ENCODE measurements at regions not wholly inside any gene's neighbourhood (a gene's known extent, or its start where the extent isn't known, plus 50 kb on each side); places are given as distances from the start of the nearest gene placed in this dataset.

- H3K4me3 ChIP-seq (ENCODE audit: low read length): no peak overlapping the region
- ATAC-seq (ENCODE audit: poor library complexity): no peak
- intact Hi-C loops (cut with DNase I, micrococcal nuclease): no loop called here
- peaks cover 30 to 48% of the 10 kb centered on the region in 2 experiments for H3K27me3 ChIP-seq (ENCODE audit: control insufficient read depth in 1 of 2, insufficient read depth in 2 of 2, low read length in 2 of 2)
- TF ChIP-seq, protein P1, sequence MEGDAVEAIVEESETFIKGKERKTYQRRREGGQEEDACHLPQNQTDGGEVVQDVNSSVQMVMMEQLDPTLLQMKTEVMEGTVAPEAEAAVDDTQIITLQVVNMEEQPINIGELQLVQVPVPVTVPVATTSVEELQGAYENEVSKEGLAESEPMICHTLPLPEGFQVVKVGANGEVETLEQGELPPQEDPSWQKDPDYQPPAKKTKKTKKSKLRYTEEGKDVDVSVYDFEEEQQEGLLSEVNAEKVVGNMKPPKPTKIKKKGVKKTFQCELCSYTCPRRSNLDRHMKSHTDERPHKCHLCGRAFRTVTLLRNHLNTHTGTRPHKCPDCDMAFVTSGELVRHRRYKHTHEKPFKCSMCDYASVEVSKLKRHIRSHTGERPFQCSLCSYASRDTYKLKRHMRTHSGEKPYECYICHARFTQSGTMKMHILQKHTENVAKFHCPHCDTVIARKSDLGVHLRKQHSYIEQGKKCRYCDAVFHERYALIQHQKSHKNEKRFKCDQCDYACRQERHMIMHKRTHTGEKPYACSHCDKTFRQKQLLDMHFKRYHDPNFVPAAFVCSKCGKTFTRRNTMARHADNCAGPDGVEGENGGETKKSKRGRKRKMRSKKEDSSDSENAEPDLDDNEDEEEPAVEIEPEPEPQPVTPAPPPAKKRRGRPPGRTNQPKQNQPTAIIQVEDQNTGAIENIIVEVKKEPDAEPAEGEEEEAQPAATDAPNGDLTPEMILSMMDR (IDR thresholded peaks at IDR 0.05): no peak
- no peaks in the 10 kb centered on the region for H3K4me1 Mint-ChIP-seq (ENCODE audit: low read depth)
- no peaks in the 10 kb centered on the region for H3K36me3 Mint-ChIP-seq (ENCODE audit: low read depth)
- H3K4me1 ChIP-seq (ENCODE audit: insufficient read depth, low read length): no peaks in the 10 kb centered on the region
- POLR2A ChIA-PET: no interaction called here
- no peak overlapping the region for H3K27ac Mint-ChIP-seq
- H3K36me3 ChIP-seq (ENCODE audit: insufficient read depth, low read length): no peaks in the 10 kb centered on the region
- H3K27me3 Mint-ChIP-seq: peaks cover 53% of the 10 kb centered on the region
- H3K27ac ChIP-seq (ENCODE audit: low read depth in 1 of 2, low read length in 2 of 2): no peak overlapping the region
- CTCF ChIA-PET: no interaction called here
- H3K4me3 Mint-ChIP-seq: no peak overlapping the region
- no peak for DNase-seq
- H3K9me3 ChIP-seq (ENCODE audit: control insufficient read depth in 1 of 2, insufficient read depth in 1 of 2, low read length in 2 of 2): peaks cover 0 to 23% of the 10 kb centered on the region in 2 experiments
- peaks cover 2% of the 10 kb centered on the region for H3K9me3 Mint-ChIP-seq
Measured at GRCh38 chr4:41359836-41360213, 103.1 kb downstream of the UCHL1 start.

DNA sequence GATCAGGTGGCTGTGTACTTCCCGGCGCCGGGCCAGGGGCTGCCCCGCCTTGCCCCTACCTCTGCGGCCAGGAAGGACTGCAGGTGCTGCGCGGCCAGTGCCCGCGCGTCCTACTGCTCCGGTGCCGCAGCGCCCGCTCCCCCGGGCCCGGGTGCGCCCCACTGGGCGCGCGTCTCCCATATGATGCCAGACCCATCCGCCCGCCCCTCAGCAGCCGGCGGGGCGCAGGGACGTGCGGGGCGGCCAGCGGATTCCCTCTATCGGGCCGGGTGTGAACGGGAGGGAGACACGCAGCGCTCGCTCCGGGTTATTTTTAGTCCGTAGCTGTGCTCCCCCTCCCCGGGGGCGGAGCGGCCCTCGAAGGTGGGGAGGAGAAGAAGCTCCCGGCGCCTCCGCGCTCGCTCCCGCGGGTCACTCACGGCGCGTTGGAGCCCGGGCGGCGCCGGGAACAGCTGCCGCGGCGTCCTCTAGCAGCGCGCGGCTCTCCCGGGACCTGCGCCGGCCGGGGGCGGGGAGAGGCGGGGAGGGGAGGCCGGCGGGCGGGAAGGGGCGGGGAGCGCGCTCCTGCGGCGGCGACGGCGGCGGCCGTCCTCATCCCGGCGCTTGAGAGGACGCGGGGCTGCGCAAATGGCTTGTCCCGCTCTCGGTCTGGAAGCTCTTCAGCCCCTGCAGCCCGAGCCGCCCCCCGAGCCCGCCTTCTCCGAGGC, 103.6 kb downstream of the UCHL1 start:
- intact Hi-C loops (cut with DNase I, micrococcal nuclease): no loop called here
- no peak overlapping the region for H3K27ac Mint-ChIP-seq
- TF ChIP-seq, protein P1 (IDR thresholded peaks at IDR 0.05): no peak
- no peaks in the 10 kb centered on the region for H3K36me3 Mint-ChIP-seq (ENCODE audit: low read depth)
- Histone ChIP-seq H3K27me3 (ENCODE audit: control insufficient read depth in 1 of 2, insufficient read depth in 2 of 2, low read length in 2 of 2) (peaks cover 30 to 48% of the 10 kb centered on the region in 2 experiments), H3K27ac (ENCODE audit: low read depth in 1 of 2, low read length in 2 of 2) (no peak overlapping the region), H3K9me3 (ENCODE audit: control insufficient read depth in 1 of 2, insufficient read depth in 1 of 2, low read length in 2 of 2) (peaks cover 0 to 23% of the 10 kb centered on the region in 2 experiments), H3K4me1 (ENCODE audit: insufficient read depth, low read length) (no peaks in the 10 kb centered on the region), H3K36me3 (ENCODE audit: insufficient read depth, low read length) (no peaks in the 10 kb centered on the region), H3K4me3 (ENCODE audit: low read length) (no peak overlapping the region)
- no peak for DNase-seq
- peaks cover 53% of the 10 kb centered on the region for H3K27me3 Mint-ChIP-seq
- H3K4me3 Mint-ChIP-seq: no peak overlapping the region
- no peaks in the 10 kb centered on the region for H3K9me3 Mint-ChIP-seq
- H3K4me1 Mint-ChIP-seq (ENCODE audit: low read depth): no peaks in the 10 kb centered on the region
- CTCF ChIA-PET: no interaction called here
- no peak for ATAC-seq (ENCODE audit: poor library complexity)
- POLR2A ChIA-PET: no interaction called here

GRCh38 chr4:41360921-41361793, 104.4 kb downstream of the UCHL1 start:
- Mint-ChIP-seq H3K27ac (no peak overlapping the region), H3K27me3 (peaks cover 53% of the 10 kb centered on the region), H3K9me3 (no peaks in the 10 kb centered on the region), H3K36me3 (ENCODE audit: low read depth) (no peaks in the 10 kb centered on the region), H3K4me3 (no peak overlapping the region), H3K4me1 (ENCODE audit: low read depth) (no peaks in the 10 kb centered on the region)
- intact Hi-C loops (cut with DNase I, micrococcal nuclease): no loop called here
- TF ChIP-seq, protein P1 (IDR thresholded peaks at IDR 0.05): no peak
- no peak for DNase-seq
- Histone ChIP-seq H3K9me3 (ENCODE audit: control insufficient read depth in 1 of 2, insufficient read depth in 1 of 2, low read length in 2 of 2) (peaks cover 0 to 23% of the 10 kb centered on the region in 2 experiments), H3K27ac (ENCODE audit: low read depth in 1 of 2, low read length in 2 of 2) (no peak overlapping the region), H3K4me3 (ENCODE audit: low read length) (no peak overlapping the region), H3K4me1 (ENCODE audit: insufficient read depth, low read length) (no peaks in the 10 kb centered on the region), H3K27me3 (ENCODE audit: control insufficient read depth in 1 of 2, insufficient read depth in 2 of 2, low read length in 2 of 2) (peaks cover 34 to 48% of the 10 kb centered on the region in 2 experiments), H3K36me3 (ENCODE audit: insufficient read depth, low read length) (no peaks in the 10 kb centered on the region)
- ChIA-PET POLR2A (no interaction called here), CTCF (no interaction called here)
- ATAC-seq (ENCODE audit: poor library complexity): no peak
